ENCODE measurements at regions not wholly inside any gene's neighbourhood (a gene's known extent, or its start where the extent isn't known, plus 50 kb on each side); places are given as distances from the start of the nearest gene placed in this dataset.

DNA sequence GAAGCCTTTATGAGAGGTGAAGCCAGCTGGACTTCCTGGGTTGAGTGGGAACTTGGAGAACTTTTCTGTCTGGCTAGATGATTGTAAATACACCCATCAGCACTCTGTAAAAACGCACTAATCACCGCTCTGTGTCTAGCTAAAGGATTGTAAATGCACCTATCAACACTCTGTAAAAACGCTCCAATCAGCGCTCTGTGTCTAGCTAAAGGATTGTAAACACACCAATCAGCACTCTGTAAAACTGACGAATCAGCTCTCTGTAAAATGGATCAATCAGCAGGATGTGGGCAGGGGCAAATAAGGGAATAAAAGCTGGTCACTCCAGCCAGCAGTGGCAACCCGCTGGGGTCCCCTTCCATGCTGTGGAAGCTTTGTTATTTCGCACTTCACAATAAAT, 163.6 kb upstream of the SLC39A10 start:
- no peak for DNase-seq (ENCODE audit: low read depth in 1 of 2, low spot score in 2 of 2)
- no peaks in the 10 kb centered on the region for H3K27me3 ChIP-seq (replicated peaks)
- H3K4me1 ChIP-seq (replicated peaks): no peaks in the 10 kb centered on the region
- H3K27ac ChIP-seq: no peak overlapping the region
- H3K4me3 ChIP-seq: no peak overlapping the region
- H3K9me3 ChIP-seq (replicated peaks): no peaks in the 10 kb centered on the region
- H3K36me3 ChIP-seq: no peaks in the 10 kb centered on the region

GRCh38 chr2:195490319-195490718, 166.7 kb upstream of the SLC39A10 start:
- Histone ChIP-seq H3K4me1 (replicated peaks) (peaks cover 17% of the 10 kb centered on the region), H3K27me3 (replicated peaks) (no peaks in the 10 kb centered on the region), H3K36me3 (no peaks in the 10 kb centered on the region), H3K9me3 (replicated peaks) (no peaks in the 10 kb centered on the region), H3K27ac (no peak overlapping the region), H3K4me3 (no peak overlapping the region)
- DNase-seq (ENCODE audit: low read depth in 1 of 2, low spot score in 2 of 2): no peak

DNA sequence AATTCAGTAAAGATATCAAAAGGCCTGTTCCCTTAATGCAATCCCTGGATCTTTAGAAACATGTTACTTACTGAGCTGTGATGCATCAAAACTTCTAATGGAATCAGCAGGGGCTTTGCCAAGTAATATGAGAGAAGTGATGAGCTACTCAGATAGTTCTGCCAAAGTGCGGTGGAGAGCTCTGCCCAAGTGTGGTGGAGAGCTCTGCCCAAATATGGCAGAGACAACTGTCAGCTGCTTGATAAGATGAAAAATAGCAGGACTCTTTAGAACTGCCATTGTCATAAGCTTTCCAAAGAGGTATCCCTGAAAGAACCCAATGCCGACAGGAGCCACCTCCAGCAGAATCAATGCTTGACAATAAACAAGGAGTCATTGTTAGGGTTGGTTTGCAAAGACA, 167.9 kb upstream of the SLC39A10 start:
- H3K4me3 ChIP-seq: no peak overlapping the region
- no peak for DNase-seq (ENCODE audit: low read depth in 1 of 2, low spot score in 2 of 2)
- H3K9me3 ChIP-seq (replicated peaks): no peaks in the 10 kb centered on the region
- H3K27ac ChIP-seq: no peak overlapping the region
- H3K4me1 ChIP-seq (replicated peaks): peaks cover 17% of the 10 kb centered on the region
- H3K27me3 ChIP-seq (replicated peaks): no peaks in the 10 kb centered on the region
- H3K36me3 ChIP-seq: no peaks in the 10 kb centered on the region

- H3K27me3 ChIP-seq (replicated peaks): no peaks in the 10 kb centered on the region
- H3K27ac ChIP-seq: no peak overlapping the region
- H3K4me1 ChIP-seq (replicated peaks): peaks cover 17% of the 10 kb centered on the region
- no peaks in the 10 kb centered on the region for H3K9me3 ChIP-seq (replicated peaks)
- no peak for DNase-seq (ENCODE audit: low read depth in 1 of 2, low spot score in 2 of 2)
- no peaks in the 10 kb centered on the region for H3K36me3 ChIP-seq
- H3K4me3 ChIP-seq: no peak overlapping the region
Observed at GRCh38 chr2:195488567-195488966, 168.5 kb upstream of the SLC39A10 start.

GRCh38 chr2:195486987-195487644, 169.9 kb upstream of the SLC39A10 start:
- peak overlapping the region; percentile 90 for H3K27ac ChIP-seq
- no peaks in the 10 kb centered on the region for H3K36me3 ChIP-seq
- no peak overlapping the region for H3K4me3 ChIP-seq
- peak in 1 of 2 experiments; percentile 65 for DNase-seq (ENCODE audit: low read depth in 1 of 2, low spot score in 2 of 2)
- peaks cover 17% of the 10 kb centered on the region for H3K4me1 ChIP-seq (replicated peaks)
- no peaks in the 10 kb centered on the region for H3K27me3 ChIP-seq (replicated peaks)
- no peaks in the 10 kb centered on the region for H3K9me3 ChIP-seq (replicated peaks)

- no peak for DNase-seq (ENCODE audit: low read depth in 1 of 2, low spot score in 2 of 2)
Observed at GRCh38 chr2:195486520-195486919, 170.5 kb upstream of the SLC39A10 start.

DNA sequence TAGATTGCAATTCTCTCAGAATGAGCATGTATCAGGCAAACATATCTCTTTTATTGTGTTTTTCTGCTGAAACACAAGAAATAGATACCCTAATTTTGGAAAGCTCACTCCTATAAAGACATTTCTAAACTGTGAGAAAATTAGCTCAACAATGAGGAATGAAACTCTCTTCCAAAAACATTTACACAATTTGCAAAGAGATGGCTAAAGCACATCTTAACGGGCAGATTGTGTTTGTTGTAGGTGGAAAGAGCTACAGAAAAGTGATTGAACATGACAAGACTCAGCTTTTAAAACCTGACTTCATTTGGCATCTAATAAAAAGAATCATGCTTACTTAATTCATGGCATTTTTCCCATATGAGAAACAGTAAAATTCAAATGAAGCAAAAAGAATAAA, 175.0 kb upstream of the SLC39A10 start:
- DNase-seq (ENCODE audit: low read depth in 1 of 2, low spot score in 2 of 2): no peak
- no peak overlapping the region for H3K4me3 ChIP-seq
- no peaks in the 10 kb centered on the region for H3K27me3 ChIP-seq (replicated peaks)
- H3K36me3 ChIP-seq: no peaks in the 10 kb centered on the region
- peaks cover 17% of the 10 kb centered on the region for H3K4me1 ChIP-seq (replicated peaks)
- H3K27ac ChIP-seq: no peak overlapping the region
- H3K9me3 ChIP-seq (replicated peaks): no peaks in the 10 kb centered on the region

More at GRCh38 chr2:195486520-195486919, 170.5 kb upstream of the SLC39A10 start:
- Histone ChIP-seq H3K36me3 (no peaks in the 10 kb centered on the region), H3K27ac (peak overlapping the region; percentile 90; the same call in 1 of the 2 replicates), H3K4me1 (replicated peaks) (peaks cover 17% of the 10 kb centered on the region), H3K9me3 (replicated peaks) (no peaks in the 10 kb centered on the region), H3K27me3 (replicated peaks) (no peaks in the 10 kb centered on the region), H3K4me3 (no peak overlapping the region)

DNA sequence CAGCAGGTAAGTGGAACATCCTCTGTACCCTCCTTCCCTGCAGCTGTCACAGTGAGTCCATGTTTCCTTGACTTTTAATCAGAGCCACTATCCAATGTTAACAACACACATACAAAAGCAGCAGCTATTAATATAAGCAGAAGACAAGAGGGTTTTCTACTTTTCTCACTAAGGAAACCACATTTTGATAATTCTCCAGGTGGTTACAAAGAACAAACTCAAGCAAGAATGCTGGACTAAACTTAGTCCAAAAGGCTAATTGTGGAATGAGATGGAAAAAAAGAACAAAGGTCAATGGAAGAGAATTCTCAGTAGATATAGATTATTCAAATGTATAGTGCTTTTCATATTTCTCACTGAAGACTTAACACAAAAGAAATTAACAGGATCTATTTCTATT, 176.9 kb upstream of the SLC39A10 start:
- DNase-seq (ENCODE audit: low read depth in 1 of 2, low spot score in 2 of 2): no peak
- H3K4me3 ChIP-seq: no peak overlapping the region
- H3K36me3 ChIP-seq: no peaks in the 10 kb centered on the region
- no peaks in the 10 kb centered on the region for H3K27me3 ChIP-seq (replicated peaks)
- H3K4me1 ChIP-seq (replicated peaks): peaks cover 10% of the 10 kb centered on the region
- no peak overlapping the region for H3K27ac ChIP-seq
- no peaks in the 10 kb centered on the region for H3K9me3 ChIP-seq (replicated peaks)

GRCh38 chr2:195479407-195479806, 177.6 kb upstream of the SLC39A10 start:
- H3K27me3 ChIP-seq (replicated peaks): no peaks in the 10 kb centered on the region
- H3K9me3 ChIP-seq (replicated peaks): no peaks in the 10 kb centered on the region
- no peak overlapping the region for H3K27ac ChIP-seq
- H3K4me3 ChIP-seq: no peak overlapping the region
- peaks cover 10% of the 10 kb centered on the region for H3K4me1 ChIP-seq (replicated peaks)
- H3K36me3 ChIP-seq: no peaks in the 10 kb centered on the region
- no peak for DNase-seq (ENCODE audit: low read depth in 1 of 2, low spot score in 2 of 2)

DNA sequence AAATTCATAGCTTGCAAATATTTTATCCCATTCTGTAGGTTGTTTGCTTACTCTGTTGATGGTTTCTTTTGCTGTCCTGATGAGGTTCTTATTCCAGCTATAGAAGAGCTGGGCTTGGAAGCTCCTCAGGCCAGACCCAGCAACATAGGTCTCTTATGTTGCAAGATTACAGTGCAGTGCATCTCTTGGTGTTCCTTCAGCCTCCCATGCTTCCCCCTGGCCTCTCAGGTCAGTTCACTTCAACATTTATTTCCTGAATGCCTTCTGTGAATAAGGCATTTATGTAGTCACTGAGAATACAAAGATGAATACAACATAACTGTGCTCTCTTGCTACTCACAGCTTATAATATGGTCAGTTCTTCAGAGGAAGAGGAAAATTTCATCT, 179.0 kb upstream of the SLC39A10 start:
- no peaks in the 10 kb centered on the region for H3K9me3 ChIP-seq (replicated peaks)
- no peaks in the 10 kb centered on the region for H3K27me3 ChIP-seq (replicated peaks)
- H3K4me3 ChIP-seq: no peak overlapping the region
- no peaks in the 10 kb centered on the region for H3K36me3 ChIP-seq
- no peak for DNase-seq (ENCODE audit: low read depth in 1 of 2, low spot score in 2 of 2)
- peaks cover 10% of the 10 kb centered on the region for H3K4me1 ChIP-seq (replicated peaks)
- no peak overlapping the region for H3K27ac ChIP-seq

DNA sequence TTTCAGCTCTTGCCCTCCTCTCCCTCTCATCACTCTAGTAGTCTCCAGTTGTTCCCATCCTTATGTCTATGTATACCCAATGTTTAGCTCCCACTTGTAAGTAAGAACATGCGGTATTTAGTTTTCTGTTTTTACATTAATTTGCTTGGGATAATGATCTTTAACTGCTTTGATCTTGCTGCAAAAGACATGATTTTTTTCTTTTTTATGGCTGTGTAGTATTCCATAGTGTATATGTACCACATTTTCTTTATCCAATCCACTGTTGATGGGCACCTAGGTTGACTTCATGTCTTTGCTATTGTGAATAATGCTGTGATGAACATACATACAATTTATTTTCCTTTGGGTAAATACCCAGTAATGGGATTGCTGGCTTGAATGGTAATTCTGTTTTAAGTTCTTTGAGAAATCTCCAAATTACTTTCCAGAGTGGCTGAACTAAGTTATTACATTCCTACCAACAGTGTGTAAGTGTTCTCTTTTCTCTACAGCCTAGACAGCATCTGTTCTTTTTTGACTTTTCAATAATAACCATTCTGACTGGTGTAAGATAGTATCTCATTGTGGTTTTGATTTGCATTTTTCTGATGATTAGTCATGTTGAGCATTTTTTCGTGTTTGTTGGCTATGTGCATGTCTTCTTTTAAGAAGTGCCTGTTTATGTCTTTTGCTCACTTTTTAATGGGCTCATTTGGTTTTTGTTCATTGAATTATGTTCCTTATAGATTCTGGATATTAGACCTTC, 179.6 kb upstream of the SLC39A10 start:
- peak overlapping the region; percentile 8 for H3K27ac ChIP-seq
- H3K4me3 ChIP-seq: no peak overlapping the region
- H3K27me3 ChIP-seq (replicated peaks): no peaks in the 10 kb centered on the region
- H3K9me3 ChIP-seq (replicated peaks): no peaks in the 10 kb centered on the region
- H3K36me3 ChIP-seq: no peaks in the 10 kb centered on the region
- peak in 1 of 2 experiments; percentile 76 for DNase-seq (ENCODE audit: low read depth in 1 of 2, low spot score in 2 of 2)
- peaks cover 10% of the 10 kb centered on the region for H3K4me1 ChIP-seq (replicated peaks)

- H3K27me3 ChIP-seq (replicated peaks): no peaks in the 10 kb centered on the region
- H3K27ac ChIP-seq: no peak overlapping the region
- H3K9me3 ChIP-seq (replicated peaks): no peaks in the 10 kb centered on the region
- no peak overlapping the region for H3K4me3 ChIP-seq
- H3K36me3 ChIP-seq: no peaks in the 10 kb centered on the region
- H3K4me1 ChIP-seq (replicated peaks): peaks cover 10% of the 10 kb centered on the region
- no peak for DNase-seq (ENCODE audit: low read depth in 1 of 2, low spot score in 2 of 2)
Observed at GRCh38 chr2:195475336-195475735, 181.7 kb upstream of the SLC39A10 start.

GRCh38 chr2:195473862-195474261, 183.2 kb upstream of the SLC39A10 start:
- H3K36me3 ChIP-seq: no peaks in the 10 kb centered on the region
- H3K4me1 ChIP-seq (replicated peaks): peaks cover 10% of the 10 kb centered on the region
- no peaks in the 10 kb centered on the region for H3K9me3 ChIP-seq (replicated peaks)
- H3K27ac ChIP-seq: no peak overlapping the region
- no peaks in the 10 kb centered on the region for H3K27me3 ChIP-seq (replicated peaks)
- DNase-seq (ENCODE audit: low read depth in 1 of 2, low spot score in 2 of 2): no peak
- no peak overlapping the region for H3K4me3 ChIP-seq

DNA sequence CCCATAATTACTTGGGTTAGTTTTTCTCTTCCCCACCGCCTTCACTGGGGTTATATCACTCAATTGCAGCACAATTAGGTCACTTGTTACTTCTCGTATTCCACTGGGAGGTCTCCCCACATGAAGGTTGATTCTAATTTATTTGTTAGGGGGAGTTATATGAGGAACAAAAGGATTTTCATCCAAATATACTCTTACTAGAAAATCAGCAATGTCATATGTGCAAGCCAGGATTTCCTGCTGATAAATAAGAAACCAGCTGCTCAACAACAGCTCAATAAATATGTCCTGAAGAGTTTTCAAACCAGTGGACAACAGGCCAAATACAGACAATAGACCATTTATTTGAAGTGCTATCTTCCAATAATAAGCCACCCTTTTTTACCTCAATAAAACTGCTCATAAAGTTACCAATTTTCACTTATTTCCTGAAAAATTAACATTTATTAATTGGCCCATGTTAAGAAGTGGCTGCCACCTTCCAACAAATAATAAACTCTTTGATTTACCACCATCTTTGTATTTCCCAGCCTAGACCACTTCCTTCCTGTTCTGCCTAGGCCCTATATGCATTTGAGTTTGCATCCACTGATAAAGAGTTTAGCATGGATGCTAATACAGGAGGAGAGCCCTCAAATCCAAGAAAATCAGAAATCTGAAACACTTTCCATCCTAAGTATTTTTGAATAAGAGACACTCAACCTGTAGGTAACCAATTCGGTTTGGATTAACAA, 184.4 kb upstream of the SLC39A10 start:
- Histone ChIP-seq H3K36me3 (no peaks in the 10 kb centered on the region), H3K4me1 (replicated peaks) (0 out of 2 replicates have a peak, but pooled peaks cover 4% of the 10 kb centered on the region), H3K9me3 (replicated peaks) (no peaks in the 10 kb centered on the region), H3K4me3 (no peak overlapping the region), H3K27ac (no peak overlapping the region), H3K27me3 (replicated peaks) (no peaks in the 10 kb centered on the region)
- no peak for DNase-seq (ENCODE audit: low read depth in 1 of 2, low spot score in 2 of 2)

Data from SJSA1 (cell line).